GM19324 (cell line): ENCODE measurements at regions not wholly inside any gene's neighbourhood (a gene's known extent, or its start where the extent isn't known, plus 50 kb on each side); places are given as distances from the start of the nearest gene placed in this dataset.
A peak's percentile ranks its signal among the peaks of the same experiment; 100 is the strongest.

Experiments used
- ATAC-seq: cut with Tn5 transposase; IDR thresholded peaks from one replicate; pipeline ENCODE4 v1.9.1; 2021; ENCODE audit warnings: mild to moderate bottlenecking, moderate library complexity; ENCODE audit not compliant: unreplicated experiment, low FRiP score

- no peak for ATAC-seq
These were observed 297.0 kb downstream of the SEC14L1 start for GRCh38 chr17:77437747-77438146.

DNA sequence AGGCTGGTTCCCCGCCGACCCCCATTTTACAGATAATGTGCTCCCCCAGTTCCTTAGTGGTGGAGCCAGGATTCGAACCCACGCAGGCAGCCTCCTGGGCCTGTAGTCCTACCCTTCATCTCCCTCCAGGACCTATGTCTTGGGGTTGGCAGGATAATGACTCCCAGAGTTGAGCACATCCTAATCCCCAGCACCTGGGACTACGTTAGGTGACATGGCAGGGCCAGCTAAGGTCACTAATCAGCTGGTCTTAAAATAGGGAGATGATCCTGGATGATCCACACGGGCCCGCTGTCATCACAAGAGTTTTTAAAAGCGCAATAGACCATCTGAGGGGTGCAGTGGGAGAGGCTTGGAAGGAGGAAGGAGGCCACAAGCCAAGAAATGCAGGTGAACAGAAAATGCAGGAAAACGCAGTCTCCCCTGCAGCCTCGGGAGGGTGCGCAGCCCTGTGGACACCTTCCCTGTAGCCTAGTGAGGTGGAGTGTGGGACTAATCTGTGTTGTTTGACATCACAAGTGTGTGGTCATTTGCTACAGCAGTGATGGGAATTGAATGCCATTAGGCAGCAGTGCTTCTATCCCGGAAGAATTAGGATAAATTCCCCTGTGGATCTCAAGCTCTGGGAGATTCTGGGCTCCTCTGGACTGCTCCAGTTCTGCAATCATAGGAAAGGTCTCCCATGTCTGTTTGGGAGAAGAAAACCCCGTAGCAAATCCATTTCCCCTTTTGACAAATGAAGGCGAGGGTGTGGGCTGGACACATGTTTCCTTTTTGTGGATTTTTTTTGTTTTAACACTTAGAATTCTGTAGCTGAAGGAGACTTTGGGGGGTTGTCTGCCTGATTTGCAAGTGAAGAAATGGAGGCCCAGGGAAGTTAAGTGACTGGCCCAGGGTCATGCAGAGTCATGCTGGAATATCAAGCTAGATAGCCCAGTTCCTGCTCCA lies 297.7 kb downstream of the SEC14L1 start:
- ATAC-seq = no peak

DNA sequence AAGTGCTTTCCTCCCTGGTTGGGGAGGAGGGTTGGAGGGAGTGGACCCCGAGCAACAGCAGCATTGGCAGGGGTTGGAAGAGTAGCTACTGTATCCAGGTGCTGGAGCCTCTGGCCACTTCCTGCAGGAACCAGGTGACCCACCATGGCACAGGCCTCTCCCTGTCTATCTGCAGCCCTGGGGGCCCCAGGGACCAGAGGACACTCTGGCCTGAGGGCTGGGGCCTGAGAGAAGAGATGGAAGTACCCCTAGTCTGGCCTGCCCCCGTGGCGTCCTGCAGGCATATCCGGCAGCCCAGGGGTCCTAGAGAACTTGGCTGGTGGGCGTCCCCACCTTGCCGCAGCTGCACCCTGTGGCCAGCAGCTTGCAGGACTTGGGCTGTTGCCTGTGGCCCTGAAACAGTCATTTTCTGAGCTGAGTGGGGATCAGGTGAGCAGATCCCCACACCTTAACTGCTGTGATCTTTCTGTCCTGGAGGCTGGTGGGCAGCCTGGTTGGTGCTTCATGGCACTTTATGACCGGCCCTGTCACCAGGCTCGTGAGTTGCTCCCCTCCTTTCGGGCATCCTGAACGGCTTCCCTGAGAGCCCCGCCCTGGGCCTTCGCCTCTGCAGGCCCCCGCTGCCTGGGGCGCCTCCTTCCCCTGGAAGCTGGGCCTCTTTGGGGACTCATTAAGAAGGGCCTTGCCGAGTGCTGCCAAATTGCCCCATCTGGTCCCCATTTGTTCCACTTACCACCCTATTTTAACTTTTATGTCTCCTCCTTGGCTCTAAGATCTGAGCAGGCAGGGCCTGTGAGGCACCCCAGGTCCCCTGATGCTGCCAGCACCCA lies 298.6 kb downstream of the SEC14L1 start:
- ATAC-seq = no peak

- no peak for ATAC-seq
These were observed 299.8 kb downstream of the SEC14L1 start for GRCh38 chr17:77440560-77440981.

DNA sequence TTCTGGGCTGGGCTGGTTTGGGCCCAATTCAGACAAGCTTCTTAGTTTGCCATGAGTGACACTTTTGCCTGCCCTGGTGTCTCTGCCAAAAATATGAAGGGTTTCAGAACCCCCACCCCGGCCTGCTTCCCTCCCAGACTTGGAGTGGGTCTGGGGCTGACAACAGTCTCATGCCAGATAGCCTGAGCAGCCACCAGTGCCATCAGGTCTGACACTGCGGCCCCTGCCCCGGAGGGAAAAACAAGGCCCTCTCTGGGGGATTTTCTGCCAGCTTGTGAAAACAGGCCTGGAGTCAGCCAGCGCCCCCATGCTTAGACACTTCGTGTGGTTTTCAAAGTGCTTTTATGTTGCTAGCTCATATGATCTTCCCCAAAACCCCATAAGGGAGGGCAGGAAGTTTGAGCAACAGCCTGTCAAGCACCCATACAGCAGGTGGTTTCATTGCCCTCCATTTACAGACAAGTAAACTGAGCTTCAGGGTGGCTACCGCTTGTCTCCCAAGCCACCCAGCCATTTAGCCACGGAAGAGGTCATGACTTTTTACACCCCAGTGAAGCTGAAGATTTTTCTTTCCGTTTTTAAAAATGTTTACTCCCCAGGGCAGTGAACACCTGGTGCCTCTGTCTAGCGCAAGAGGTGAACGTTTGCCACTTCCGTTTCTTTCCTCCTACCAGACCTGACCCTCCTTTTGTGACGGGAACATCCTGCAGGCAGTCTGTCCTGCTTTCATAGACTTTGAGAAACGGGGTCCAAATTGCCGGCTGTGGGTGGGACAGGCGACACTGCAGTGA lies 300.6 kb downstream of the SEC14L1 start:
- peak; percentile 50 for ATAC-seq

GRCh38 chr17:77441940-77442339 lies 301.2 kb downstream of the SEC14L1 start:
- ATAC-seq = no peak

DNA sequence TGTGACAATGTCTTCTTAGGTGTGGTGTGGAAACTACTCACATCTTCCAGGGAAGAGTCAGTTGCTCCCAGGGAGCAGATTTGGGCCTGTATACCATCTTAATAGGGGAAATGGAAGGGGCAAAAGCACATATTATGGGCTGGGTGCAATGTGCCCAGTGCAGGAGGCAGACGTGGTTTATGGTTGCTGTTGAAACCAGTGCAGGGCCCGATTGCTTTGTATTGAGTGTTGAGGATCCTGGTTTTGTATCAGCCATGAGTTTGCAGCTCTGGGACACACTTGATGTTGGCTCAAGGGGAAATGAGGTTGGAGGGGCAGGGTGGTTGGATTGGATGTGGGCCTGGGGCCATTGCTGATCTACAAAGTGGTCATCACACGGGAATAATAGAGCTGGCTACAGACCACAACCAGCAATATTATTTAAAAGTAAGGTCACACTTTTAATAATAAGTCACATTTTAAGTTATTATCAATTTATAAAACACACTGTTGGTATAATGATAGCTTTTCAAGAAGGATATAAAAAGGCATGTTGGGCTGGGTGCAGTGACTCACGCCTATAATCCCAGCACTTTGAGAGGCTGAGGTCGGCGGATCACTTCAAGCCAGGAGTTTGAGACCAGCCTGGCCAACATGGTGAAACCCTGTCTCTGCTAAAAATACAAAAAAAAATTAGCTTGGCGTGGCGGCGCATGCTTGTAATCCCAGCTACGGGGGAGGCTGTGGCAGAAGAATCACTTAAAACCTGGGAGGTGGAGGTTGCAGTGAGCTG lies 302.4 kb downstream of the SEC14L1 start:
- no peak for ATAC-seq

DNA sequence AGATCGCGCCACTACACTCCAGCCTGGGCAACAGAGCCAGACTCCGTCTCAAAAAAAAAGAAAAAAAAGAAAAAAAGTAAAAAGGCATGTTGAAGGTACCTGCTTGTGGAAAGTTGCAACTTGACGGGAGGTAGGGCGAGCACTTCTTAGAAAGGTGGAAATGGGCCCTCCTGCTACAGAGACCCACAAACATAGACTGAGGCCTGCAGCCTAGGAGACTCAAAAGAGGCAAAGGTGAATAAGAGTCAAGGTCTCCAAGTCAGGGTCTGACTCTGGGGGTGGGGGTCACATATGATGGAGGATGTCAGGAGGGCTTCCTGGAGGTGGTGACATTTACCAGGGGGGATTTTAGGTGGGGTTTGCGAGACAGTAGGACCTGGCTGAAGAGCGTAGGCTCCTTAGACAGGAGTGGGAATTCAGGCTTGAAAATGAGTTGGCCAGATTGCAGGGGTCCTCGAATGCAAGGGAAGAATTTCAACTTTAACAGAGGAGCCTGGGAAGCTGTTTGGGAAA lies 303.0 kb downstream of the SEC14L1 start:
- ATAC-seq = no peak

GRCh38 chr17:77444628-77444983 lies 303.8 kb downstream of the SEC14L1 start:
- peak; percentile 13 for ATAC-seq

DNA sequence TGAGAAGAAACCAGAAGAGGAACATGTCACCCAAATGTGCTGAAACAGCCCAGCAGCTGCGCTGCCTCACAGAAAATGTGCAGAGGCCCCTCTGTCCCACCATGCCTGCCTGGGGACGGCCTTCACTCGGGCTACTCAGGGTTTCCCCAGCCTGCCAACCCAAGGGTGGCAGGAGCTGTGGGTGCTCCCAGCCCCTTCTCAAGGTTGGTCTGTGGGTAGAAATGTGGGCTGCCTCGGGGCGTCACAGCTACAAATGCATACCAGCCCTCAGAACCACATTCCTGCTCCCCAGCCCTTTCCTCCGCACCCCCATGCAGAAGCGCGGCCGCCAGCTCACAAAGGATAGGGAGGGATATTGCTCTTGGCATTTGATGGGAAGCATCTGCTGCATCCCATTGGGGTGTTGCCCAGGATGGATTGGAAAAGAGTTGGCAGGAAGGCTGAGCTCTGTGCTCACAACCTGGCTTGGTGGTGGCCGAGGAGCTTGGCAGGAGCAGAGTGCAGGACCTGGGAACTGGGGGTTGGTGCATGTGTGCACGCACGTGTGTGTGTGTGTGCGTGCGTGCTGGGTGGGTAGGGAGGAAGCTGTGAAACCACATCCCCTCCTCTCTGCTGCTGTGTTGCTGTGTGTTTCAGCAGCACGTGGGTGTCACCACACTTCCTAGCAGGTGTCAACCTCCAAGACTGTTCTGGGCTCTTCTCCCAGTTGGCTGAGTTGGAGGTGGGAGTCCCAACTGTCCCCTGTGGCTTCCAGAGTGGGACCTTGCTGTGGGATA lies 304.4 kb downstream of the SEC14L1 start:
- peak; percentile 34 for ATAC-seq

DNA sequence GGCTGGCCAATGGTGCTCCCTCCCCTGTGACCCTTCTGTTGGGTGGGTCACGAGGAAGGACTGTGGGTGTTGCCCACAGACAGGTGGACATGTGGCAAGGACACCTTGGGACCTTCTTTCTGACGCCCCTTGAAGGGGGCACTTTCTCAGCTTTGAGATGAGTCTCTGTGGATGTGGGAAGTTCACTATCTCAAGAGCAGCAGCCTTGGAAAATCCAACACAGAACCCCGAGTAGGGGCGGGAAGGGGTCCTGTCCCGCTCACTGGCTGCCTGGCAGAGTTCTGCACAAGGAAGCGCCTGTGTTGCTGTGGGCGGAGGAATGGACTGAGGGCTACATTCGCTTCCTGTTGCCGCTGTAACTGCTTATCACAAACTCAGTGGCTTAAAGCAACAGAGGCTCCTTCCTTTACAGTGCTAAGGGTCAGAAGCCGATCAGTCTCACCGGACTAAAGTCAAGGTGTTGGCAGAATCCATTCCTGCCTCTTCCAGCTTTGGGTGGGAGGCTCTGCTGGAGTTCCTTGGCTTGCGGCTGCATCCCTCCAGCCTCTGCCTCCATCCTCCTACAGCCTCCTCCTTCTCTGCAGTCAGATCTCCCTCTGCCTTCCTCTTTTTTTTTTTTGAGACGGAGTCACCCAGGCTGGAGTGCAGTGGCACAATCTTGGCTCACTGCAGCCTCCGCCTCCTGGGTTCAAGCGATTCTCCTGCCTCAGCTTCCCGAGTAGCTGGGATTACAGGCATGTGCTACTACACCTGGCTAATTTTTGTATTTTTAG lies 305.2 kb downstream of the SEC14L1 start:
- peak; percentile 6 for ATAC-seq

- no peak for ATAC-seq
These were observed 306.3 kb downstream of the SEC14L1 start for GRCh38 chr17:77446940-77447634.

GRCh38 chr17:77449373-77449907 lies 308.7 kb downstream of the SEC14L1 start:
- no peak for ATAC-seq

DNA sequence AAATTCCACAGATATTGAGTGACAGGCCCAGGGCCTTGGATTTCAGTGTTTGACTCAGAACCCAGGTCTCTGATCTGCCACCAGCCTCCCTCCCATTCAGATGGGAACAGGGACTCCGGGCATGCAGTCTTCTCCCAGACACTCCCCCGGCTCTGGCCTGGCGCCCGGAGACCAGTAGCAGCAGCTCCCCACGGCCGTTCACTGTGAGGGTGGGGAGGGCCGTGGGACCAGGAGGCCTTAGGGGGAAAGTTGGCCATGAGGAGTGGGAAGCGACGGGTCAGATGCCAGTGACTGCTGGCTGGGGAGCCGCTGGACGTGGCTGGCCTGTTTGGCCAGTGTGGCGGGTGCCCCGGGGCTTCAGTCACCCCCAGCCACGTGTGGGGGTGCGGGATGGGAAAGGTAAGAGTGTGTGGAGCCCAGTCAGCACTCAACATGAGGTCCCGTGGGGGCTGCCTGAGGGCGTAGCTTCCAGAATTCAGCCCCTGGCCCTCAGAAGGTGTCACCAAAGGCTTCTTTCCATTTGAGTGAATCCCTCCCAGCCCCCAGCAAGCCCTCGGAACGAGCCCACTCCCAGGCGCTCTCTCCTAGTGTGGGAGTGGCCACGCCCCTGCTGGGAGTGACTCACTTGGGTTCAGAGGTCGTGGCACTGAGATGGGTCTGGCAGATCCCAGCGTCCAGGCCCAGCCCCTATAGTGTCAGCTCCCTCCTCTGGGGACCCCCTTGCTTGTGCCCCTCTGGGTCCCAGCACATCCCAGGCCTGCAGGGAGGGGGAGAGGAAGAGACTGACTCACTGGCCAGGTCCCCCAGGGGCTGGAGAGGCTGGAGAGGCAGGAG lies 309.4 kb downstream of the SEC14L1 start:
- ATAC-seq = no peak

DNA sequence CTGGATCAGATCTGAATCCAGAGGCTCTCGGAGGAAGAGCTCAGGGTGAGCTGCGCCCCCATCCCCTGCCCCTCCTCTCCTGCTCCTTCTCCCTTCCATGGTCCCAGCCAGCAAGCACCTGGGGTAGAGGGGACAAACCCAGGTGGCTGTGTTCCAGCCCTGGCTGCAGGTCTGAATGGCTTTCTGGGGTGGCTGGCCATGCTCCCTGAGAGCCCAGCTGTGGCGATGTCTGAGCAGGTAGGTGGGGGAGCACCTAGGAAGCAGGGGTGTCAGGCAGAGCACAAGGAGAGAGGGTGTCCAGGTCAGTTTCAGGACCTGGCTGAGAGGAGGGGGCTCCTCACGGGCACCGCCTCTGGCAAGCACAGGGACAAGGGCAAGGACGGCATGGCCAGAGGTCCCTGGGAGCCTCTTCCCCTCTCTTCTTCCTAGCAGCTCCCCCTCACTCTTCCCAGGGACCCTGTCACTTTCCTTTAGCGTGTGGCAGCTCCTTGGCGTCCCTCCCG lies 310.0 kb downstream of the SEC14L1 start:
- no peak for ATAC-seq

GRCh38 chr17:77451245-77451893 lies 310.6 kb downstream of the SEC14L1 start:
- ATAC-seq = no peak
